ENCODE measurements at regions not wholly inside any gene's neighbourhood (a gene's known extent, or its start where the extent isn't known, plus 50 kb on each side); places are given as distances from the start of the nearest gene placed in this dataset.

DNA sequence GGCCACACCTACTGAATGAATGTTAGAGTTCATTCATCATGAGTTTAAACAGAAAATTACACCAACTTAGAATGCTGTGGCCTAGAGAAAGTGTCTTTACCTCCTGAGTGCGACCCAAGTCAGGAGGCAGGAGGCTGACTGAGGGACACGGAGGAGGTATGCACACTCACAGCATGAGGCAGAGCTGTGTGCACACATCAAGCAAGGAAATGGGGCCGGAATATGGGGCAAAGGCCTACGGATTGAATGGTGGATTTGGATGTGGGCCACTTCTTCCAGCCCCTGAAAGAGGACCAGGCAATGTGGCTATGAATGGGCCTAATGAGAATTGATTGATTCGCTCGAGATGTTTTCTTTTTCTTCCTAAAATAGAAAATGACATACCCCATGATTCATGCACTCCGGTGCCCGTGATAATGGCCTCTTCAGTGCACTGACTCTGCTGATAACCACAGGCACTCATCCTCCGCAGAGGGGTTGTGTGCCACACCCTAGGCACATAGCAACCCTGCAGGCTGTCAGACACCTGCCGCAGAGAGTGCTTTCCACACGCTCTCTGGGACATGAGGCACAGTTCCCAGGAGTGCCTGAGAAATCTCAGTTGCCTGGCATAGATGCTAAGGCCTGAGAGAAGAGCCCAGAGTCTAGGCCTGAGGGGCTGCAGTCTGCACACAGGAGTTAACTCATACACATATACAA is 155.5 kb downstream of the GLUL start:
- TF ChIP-seq, protein P1, sequence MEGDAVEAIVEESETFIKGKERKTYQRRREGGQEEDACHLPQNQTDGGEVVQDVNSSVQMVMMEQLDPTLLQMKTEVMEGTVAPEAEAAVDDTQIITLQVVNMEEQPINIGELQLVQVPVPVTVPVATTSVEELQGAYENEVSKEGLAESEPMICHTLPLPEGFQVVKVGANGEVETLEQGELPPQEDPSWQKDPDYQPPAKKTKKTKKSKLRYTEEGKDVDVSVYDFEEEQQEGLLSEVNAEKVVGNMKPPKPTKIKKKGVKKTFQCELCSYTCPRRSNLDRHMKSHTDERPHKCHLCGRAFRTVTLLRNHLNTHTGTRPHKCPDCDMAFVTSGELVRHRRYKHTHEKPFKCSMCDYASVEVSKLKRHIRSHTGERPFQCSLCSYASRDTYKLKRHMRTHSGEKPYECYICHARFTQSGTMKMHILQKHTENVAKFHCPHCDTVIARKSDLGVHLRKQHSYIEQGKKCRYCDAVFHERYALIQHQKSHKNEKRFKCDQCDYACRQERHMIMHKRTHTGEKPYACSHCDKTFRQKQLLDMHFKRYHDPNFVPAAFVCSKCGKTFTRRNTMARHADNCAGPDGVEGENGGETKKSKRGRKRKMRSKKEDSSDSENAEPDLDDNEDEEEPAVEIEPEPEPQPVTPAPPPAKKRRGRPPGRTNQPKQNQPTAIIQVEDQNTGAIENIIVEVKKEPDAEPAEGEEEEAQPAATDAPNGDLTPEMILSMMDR (IDR thresholded peaks at IDR 0.05) = no peak
- TF ChIP-seq ZFX (IDR thresholded peaks at IDR 0.05; ENCODE audit: borderline replicate concordance) = no peak
